Karpas-422 (cell line): ENCODE measurements at regions not wholly inside any gene's neighbourhood (a gene's known extent, or its start where the extent isn't known, plus 50 kb on each side); places are given as distances from the start of the nearest gene placed in this dataset.
"Not testable (repeated sequence)": the region's sequence is repeated elsewhere in the genome, so short reads cannot be mapped to it uniquely, and the experiment has no call there.

Source experiments
- DNase-seq: peaks from one replicate; pipeline ENCODE4 v3.0.0-alpha.2; 2015
- H2AFZ ChIP-seq: fragments of 200-600 bp; sonication (generic); 2 replicates; pipeline ENCODE4 v1.6.1; 2014; ENCODE audit warnings: antibody characterized with exemption, low read length, mixed read lengths
- H3K27ac ChIP-seq: fragments of 200-600 bp; sonication (generic); 2 replicates; pipeline ENCODE4 v1.5.1; 2014; ENCODE audit warnings: mild to moderate bottlenecking, low read length, moderate library complexity
- H3K27me3 ChIP-seq: fragments of 200-600 bp; sonication (generic); 2 replicates; pipeline ENCODE4 v1.6.1; 2014; ENCODE audit warnings: low read length, mixed read lengths
- H3K36me3 ChIP-seq: fragments of 200-600 bp; sonication (generic); 2 replicates; pipeline ENCODE4 v1.6.1; 2014; ENCODE audit warnings: low read length, mixed read lengths; ENCODE audit not compliant: insufficient read depth
- H3K4me1 ChIP-seq: fragments of 200-600 bp; sonication (generic); 2 replicates; pipeline ENCODE4 v1.6.1; 2014; ENCODE audit warnings: mild to moderate bottlenecking, low read length, mixed read lengths
- H3K4me2 ChIP-seq: fragments of 200-600 bp; sonication (generic); 2 replicates; pipeline ENCODE4 v1.6.1; 2014; ENCODE audit warnings: low read length, low read depth, mild to moderate bottlenecking; ENCODE audit not compliant: poor library complexity, severe bottlenecking
- H3K4me3 ChIP-seq: fragments of 200-600 bp; sonication (generic); 2 replicates; pipeline ENCODE4 v1.5.1; 2014; ENCODE audit warnings: mild to moderate bottlenecking, antibody characterized with exemption, low read length, mixed read lengths
- H3K79me2 ChIP-seq: fragments of 200-600 bp; sonication (generic); 2 replicates; pipeline ENCODE4 v1.6.1; 2014; ENCODE audit warnings: mild to moderate bottlenecking, low read length, mixed read lengths
- H3K9ac ChIP-seq: fragments of 200-600 bp; sonication (generic); 2 replicates; pipeline ENCODE4 v1.6.0; 2014; ENCODE audit warnings: low read length
- H3K9me2 ChIP-seq: fragments of 200-600 bp; sonication (generic), shearing (Covaris generic); replicated peaks from 2 replicates; pipeline ENCODE4 v1.6.0; 2014; ENCODE audit warnings: mild to moderate bottlenecking, low read length, moderate library complexity; ENCODE audit not compliant: insufficient read depth
- H3K9me3 ChIP-seq: fragments of 300-700, 200-600 bp; sonication (generic); 2 replicates; pipeline ENCODE4 v1.6.1; 2014; ENCODE audit warnings: low read length, mixed read lengths
- H4K20me1 ChIP-seq: fragments of 200-600 bp; sonication (generic); 2 replicates; pipeline ENCODE4 v1.6.1; 2014; ENCODE audit warnings: mild to moderate bottlenecking, antibody characterized with exemption, low read length, low read depth; ENCODE audit not compliant: insufficient read depth

DNA sequence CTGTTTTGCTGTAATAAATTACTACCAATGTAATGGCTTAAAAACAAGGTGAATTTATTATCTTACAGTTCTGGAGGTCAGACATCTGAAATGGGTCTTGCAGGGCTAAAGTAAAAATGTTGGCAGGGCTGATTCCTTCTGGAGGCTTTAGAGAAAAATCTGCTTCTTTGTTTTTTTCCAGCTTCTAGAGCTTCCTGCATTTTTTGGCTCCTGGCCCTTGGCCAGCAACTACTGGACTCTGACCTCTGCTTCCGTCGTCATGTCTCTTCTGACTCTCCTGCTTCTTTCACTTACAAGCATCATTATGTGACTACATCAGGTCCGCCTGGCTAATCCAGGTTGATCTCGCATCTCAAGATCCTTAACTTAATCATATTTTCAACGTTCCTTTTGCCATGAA, 350.9 kb downstream of the S1PR1 start:
- no peak overlapping the region for H2AFZ ChIP-seq
- H3K4me1 ChIP-seq = no peaks in the 10 kb centered on the region
- H3K9ac ChIP-seq = no peak overlapping the region
- no peak for DNase-seq
- H3K4me3 ChIP-seq = no peak overlapping the region
- no peaks in the 10 kb centered on the region for H3K9me2 ChIP-seq
- H3K27ac ChIP-seq = no peak overlapping the region
- H4K20me1 ChIP-seq = no peaks in the 10 kb centered on the region
- H3K9me3 ChIP-seq = no peaks in the 10 kb centered on the region
- H3K79me2 ChIP-seq = no peaks in the 10 kb centered on the region
- no peaks in the 10 kb centered on the region for H3K36me3 ChIP-seq
- H3K4me2 ChIP-seq = no peak overlapping the region
- H3K27me3 ChIP-seq = no peaks in the 10 kb centered on the region

DNA sequence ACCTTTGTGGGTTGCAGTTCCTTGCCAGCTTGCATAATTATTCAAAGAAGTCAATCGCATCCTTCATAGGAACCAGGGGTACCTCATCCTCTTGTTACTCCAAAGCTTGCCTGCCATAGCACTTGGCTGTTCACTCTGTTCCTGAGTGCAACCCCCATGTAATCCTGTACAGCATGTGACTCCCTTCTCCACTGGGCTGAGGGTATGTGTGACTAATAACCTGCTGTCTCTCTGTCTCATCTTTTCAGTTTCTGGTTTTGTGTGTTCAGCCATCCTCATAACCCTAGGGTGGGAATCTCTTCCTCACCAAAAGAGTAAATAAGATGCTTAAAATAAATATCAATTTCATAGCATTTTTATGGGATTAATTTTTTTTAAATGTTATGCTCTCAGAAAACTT, 351.9 kb downstream of the S1PR1 start:
- Histone ChIP-seq H4K20me1 (no peaks in the 10 kb centered on the region), H3K79me2 (no peaks in the 10 kb centered on the region), H3K4me1 (no peaks in the 10 kb centered on the region), H3K9ac (no peak overlapping the region), H3K36me3 (no peaks in the 10 kb centered on the region), H3K27me3 (no peaks in the 10 kb centered on the region), H3K9me2 (no peaks in the 10 kb centered on the region), H3K4me2 (no peak overlapping the region), H3K27ac (no peak overlapping the region), H3K4me3 (no peak overlapping the region), H2AFZ (no peak overlapping the region), H3K9me3 (no peaks in the 10 kb centered on the region)
- DNase-seq = no peak

DNA sequence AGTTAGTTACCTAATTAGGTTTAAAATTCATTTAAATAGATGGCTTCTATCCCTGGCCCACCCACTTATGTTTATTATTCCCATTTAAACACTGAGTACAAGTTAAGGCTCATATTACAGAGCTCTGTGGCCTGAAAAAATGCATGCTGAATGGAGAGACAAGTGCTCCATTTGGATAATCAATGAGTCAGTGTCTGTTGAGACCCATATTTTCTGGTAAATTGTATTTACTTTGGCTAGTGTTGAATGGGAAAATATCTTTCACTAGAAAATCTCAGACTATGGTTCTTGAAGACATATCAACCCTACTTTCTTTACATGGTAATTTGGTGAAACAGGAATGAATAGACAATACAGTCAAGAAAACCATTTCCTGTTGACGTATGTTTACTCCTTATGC, 356.0 kb downstream of the S1PR1 start:
- Histone ChIP-seq H3K4me2 (no peak overlapping the region), H3K79me2 (no peaks in the 10 kb centered on the region), H4K20me1 (no peaks in the 10 kb centered on the region), H3K36me3 (no peaks in the 10 kb centered on the region), H3K27ac (no peak overlapping the region), H2AFZ (no peak overlapping the region), H3K27me3 (no peaks in the 10 kb centered on the region), H3K9me2 (no peaks in the 10 kb centered on the region), H3K9me3 (no peaks in the 10 kb centered on the region), H3K9ac (no peak overlapping the region), H3K4me1 (no peaks in the 10 kb centered on the region), H3K4me3 (no peak overlapping the region)
- DNase-seq = no peak

- no peak overlapping the region for H3K4me3 ChIP-seq
- H3K36me3 ChIP-seq = no peaks in the 10 kb centered on the region
- no peak overlapping the region for H3K9ac ChIP-seq
- H3K4me1 ChIP-seq = no peaks in the 10 kb centered on the region
- no peaks in the 10 kb centered on the region for H3K9me2 ChIP-seq
- H3K4me2 ChIP-seq = no peak overlapping the region
- H3K9me3 ChIP-seq = no peaks in the 10 kb centered on the region
- no peaks in the 10 kb centered on the region for H3K27me3 ChIP-seq
- H3K27ac ChIP-seq = no peak overlapping the region
- no peaks in the 10 kb centered on the region for H3K79me2 ChIP-seq
- no peaks in the 10 kb centered on the region for H4K20me1 ChIP-seq
- no peak for DNase-seq
- no peak overlapping the region for H2AFZ ChIP-seq
Measured at GRCh38 chr1:101595881-101596374, 359.1 kb downstream of the S1PR1 start.

GRCh38 chr1:101600615-101601014, 363.8 kb downstream of the S1PR1 start:
- not testable (repeated sequence) for H3K27me3 ChIP-seq, H3K4me1 ChIP-seq, H3K79me2 ChIP-seq, H4K20me1 ChIP-seq, H3K4me3 ChIP-seq, H3K9me2 ChIP-seq, H3K4me2 ChIP-seq, H3K9me3 ChIP-seq, DNase-seq, H2AFZ ChIP-seq, H3K27ac ChIP-seq, H3K9ac ChIP-seq, H3K36me3 ChIP-seq

- Histone ChIP-seq H4K20me1 (no peaks in the 10 kb centered on the region), H3K36me3 (no peaks in the 10 kb centered on the region), H3K27me3 (no peaks in the 10 kb centered on the region), H3K4me3 (no peak overlapping the region), H3K9me3 (no peaks in the 10 kb centered on the region), H2AFZ (no peak overlapping the region), H3K4me1 (no peaks in the 10 kb centered on the region), H3K9ac (no peak overlapping the region), H3K27ac (no peak overlapping the region), H3K9me2 (no peaks in the 10 kb centered on the region), H3K79me2 (no peaks in the 10 kb centered on the region), H3K4me2 (no peak overlapping the region)
- DNase-seq = no peak
Measured at GRCh38 chr1:101603726-101604125, 366.9 kb downstream of the S1PR1 start.

GRCh38 chr1:101605878-101606277, 369.1 kb downstream of the S1PR1 start:
- H3K36me3 ChIP-seq = no peaks in the 10 kb centered on the region
- H3K27me3 ChIP-seq = no peaks in the 10 kb centered on the region
- no peak overlapping the region for H2AFZ ChIP-seq
- no peaks in the 10 kb centered on the region for H3K9me2 ChIP-seq
- no peaks in the 10 kb centered on the region for H4K20me1 ChIP-seq
- no peaks in the 10 kb centered on the region for H3K4me1 ChIP-seq
- no peaks in the 10 kb centered on the region for H3K9me3 ChIP-seq
- no peak overlapping the region for H3K9ac ChIP-seq
- no peaks in the 10 kb centered on the region for H3K79me2 ChIP-seq
- H3K4me2 ChIP-seq = no peak overlapping the region
- DNase-seq = no peak
- no peak overlapping the region for H3K4me3 ChIP-seq
- H3K27ac ChIP-seq = no peak overlapping the region

DNA sequence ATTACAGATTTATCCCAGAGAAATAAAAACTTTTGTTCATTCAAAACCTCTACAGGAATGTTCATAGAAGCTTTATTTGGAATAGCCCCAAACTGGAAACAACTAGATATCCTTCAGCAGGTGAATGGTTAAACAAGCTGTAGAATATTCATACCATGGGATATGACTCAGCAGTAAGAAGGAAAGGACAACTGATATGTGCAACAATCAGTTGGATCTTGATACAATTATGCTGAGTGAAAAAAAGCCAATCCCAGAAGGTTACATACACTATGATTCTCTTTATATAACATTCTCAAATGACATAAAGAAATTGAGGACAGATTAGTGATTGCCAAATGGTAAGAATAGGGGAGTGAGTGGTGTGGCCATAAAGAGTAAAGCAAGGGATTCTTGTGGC, 376.7 kb downstream of the S1PR1 start:
- no peaks in the 10 kb centered on the region for H3K27me3 ChIP-seq
- no peaks in the 10 kb centered on the region for H3K36me3 ChIP-seq
- no peaks in the 10 kb centered on the region for H3K9me2 ChIP-seq
- H3K4me2 ChIP-seq = no peak overlapping the region
- H4K20me1 ChIP-seq = no peaks in the 10 kb centered on the region
- H2AFZ ChIP-seq = no peak overlapping the region
- H3K27ac ChIP-seq = no peak overlapping the region
- H3K79me2 ChIP-seq = no peaks in the 10 kb centered on the region
- H3K4me3 ChIP-seq = no peak overlapping the region
- H3K9me3 ChIP-seq = no peaks in the 10 kb centered on the region
- DNase-seq = no peak
- no peak overlapping the region for H3K9ac ChIP-seq
- no peaks in the 10 kb centered on the region for H3K4me1 ChIP-seq

GRCh38 chr1:101618900-101619299, 377.8 kb downstream of the OLFM3 start:
- Histone ChIP-seq H3K9me2 (no peaks in the 10 kb centered on the region), H3K4me2 (no peak overlapping the region), H3K4me3 (no peak overlapping the region), H3K27ac (no peak overlapping the region), H2AFZ (no peak overlapping the region), H3K9me3 (no peaks in the 10 kb centered on the region), H3K4me1 (no peaks in the 10 kb centered on the region), H3K79me2 (no peaks in the 10 kb centered on the region), H3K9ac (no peak overlapping the region), H4K20me1 (no peaks in the 10 kb centered on the region), H3K27me3 (no peaks in the 10 kb centered on the region), H3K36me3 (no peaks in the 10 kb centered on the region)
- no peak for DNase-seq
